Right lobe of liver (tissue), 4 donors: ENCODE measurements at regions not wholly inside any gene's neighbourhood (a gene's known extent, or its start where the extent isn't known, plus 50 kb on each side); places are given as distances from the start of the nearest gene placed in this dataset.

Experiments used
- CTCF ChIP-seq, 4 donors: fragments of 200-600 bp in 3 of 4; fragments of 450-650 bp in 1 of 4; IDR thresholded peaks; one replicate each; pipeline versions ENCODE4 v1.5.1 to v1.8.0; 2016 to 2022; ENCODE audit warnings: antibody characterized with exemption in 4 of 4, mild to moderate bottlenecking in 2 of 4
- POLR2A ChIP-seq: fragments of 450-650 bp; IDR thresholded peaks from one replicate; pipeline ENCODE4 v1.6.1; 2017; ENCODE audit warnings: antibody characterized with exemption, mild to moderate bottlenecking
- donor health status: DM: no; HTN: no; CAD: no.
- donor health status: DM: no; HTN: no; CAD: no.
- donor health status: DM: no; HTN: yes; CAD: no.

GRCh38 chr6:43847741-43848630 lies 78.0 kb downstream of the VEGFA start:
- TF ChIP-seq POLR2A (no peak), CTCF (IDR thresholded peaks at IDR 0.05) (no peak)
